HG02623 (cell line): ENCODE measurements at regions not wholly inside any gene's neighbourhood (a gene's known extent, or its start where the extent isn't known, plus 50 kb on each side); places are given as distances from the start of the nearest gene placed in this dataset.

Experiments
- ATAC-seq: cut with Tn5 transposase; IDR thresholded peaks from one replicate; pipeline ENCODE4 v1.9.1; 2021; ENCODE audit warnings: moderate library complexity; ENCODE audit not compliant: unreplicated experiment

- ATAC-seq: no peak
Observed at GRCh38 chr3:77837456-77838025, 797.6 kb downstream of the ROBO2 start.

GRCh38 chr3:77859156-77859555 lies 819.3 kb downstream of the ROBO2 start:
- ATAC-seq: no peak

- no peak for ATAC-seq
Observed at GRCh38 chr3:77868725-77869124, 828.8 kb downstream of the ROBO2 start.

- ATAC-seq: no peak
Observed at GRCh38 chr3:77869423-77869822, 829.5 kb downstream of the ROBO2 start.

- ATAC-seq: no peak
Observed at GRCh38 chr3:77871436-77871835, 831.5 kb downstream of the ROBO2 start.

GRCh38 chr3:77873598-77873997 lies 833.7 kb downstream of the ROBO2 start:
- ATAC-seq: no peak

GRCh38 chr3:77885381-77885780 lies 845.5 kb downstream of the ROBO2 start:
- no peak for ATAC-seq

- ATAC-seq: no peak
Observed at GRCh38 chr3:77887611-77888010, 847.7 kb downstream of the ROBO2 start.

- ATAC-seq: no peak
Observed at GRCh38 chr3:77889616-77890015, 849.7 kb downstream of the ROBO2 start.

GRCh38 chr3:77898621-77899020 lies 858.7 kb downstream of the ROBO2 start:
- ATAC-seq: no peak

- no peak for ATAC-seq
Observed at GRCh38 chr3:77902675-77903074, 862.8 kb downstream of the ROBO2 start.

GRCh38 chr3:77906102-77906709 lies 866.3 kb downstream of the ROBO2 start:
- ATAC-seq: no peak

GRCh38 chr3:77913524-77914174 lies 873.8 kb downstream of the ROBO2 start:
- ATAC-seq: no peak

- ATAC-seq: no peak
Observed at GRCh38 chr3:77915336-77915735, 875.4 kb downstream of the ROBO2 start.

- no peak for ATAC-seq
Observed at GRCh38 chr3:77917225-77917624, 877.3 kb downstream of the ROBO2 start.

GRCh38 chr3:77919244-77919643 lies 879.3 kb downstream of the ROBO2 start:
- ATAC-seq: no peak

GRCh38 chr3:77931255-77932009 lies 891.5 kb downstream of the ROBO2 start:
- no peak for ATAC-seq

GRCh38 chr3:77932926-77933325 lies 893.0 kb downstream of the ROBO2 start:
- ATAC-seq: no peak

GRCh38 chr3:77933926-77934325 lies 894.0 kb downstream of the ROBO2 start:
- no peak for ATAC-seq

GRCh38 chr3:77935418-77935817 lies 895.5 kb downstream of the ROBO2 start:
- ATAC-seq: no peak

GRCh38 chr3:77939726-77940125 lies 899.8 kb downstream of the ROBO2 start:
- ATAC-seq: no peak

GRCh38 chr3:77943598-77943997 lies 903.7 kb downstream of the ROBO2 start:
- ATAC-seq: no peak
